HG02759 (cell line): ENCODE measurements at regions not wholly inside any gene's neighbourhood (a gene's known extent, or its start where the extent isn't known, plus 50 kb on each side); places are given as distances from the start of the nearest gene placed in this dataset.

Experiments
- ATAC-seq: cut with Tn5 transposase; IDR thresholded peaks from one replicate; pipeline ENCODE4 v1.9.1; 2021; ENCODE audit warnings: mild to moderate bottlenecking, moderate library complexity; ENCODE audit not compliant: unreplicated experiment

DNA sequence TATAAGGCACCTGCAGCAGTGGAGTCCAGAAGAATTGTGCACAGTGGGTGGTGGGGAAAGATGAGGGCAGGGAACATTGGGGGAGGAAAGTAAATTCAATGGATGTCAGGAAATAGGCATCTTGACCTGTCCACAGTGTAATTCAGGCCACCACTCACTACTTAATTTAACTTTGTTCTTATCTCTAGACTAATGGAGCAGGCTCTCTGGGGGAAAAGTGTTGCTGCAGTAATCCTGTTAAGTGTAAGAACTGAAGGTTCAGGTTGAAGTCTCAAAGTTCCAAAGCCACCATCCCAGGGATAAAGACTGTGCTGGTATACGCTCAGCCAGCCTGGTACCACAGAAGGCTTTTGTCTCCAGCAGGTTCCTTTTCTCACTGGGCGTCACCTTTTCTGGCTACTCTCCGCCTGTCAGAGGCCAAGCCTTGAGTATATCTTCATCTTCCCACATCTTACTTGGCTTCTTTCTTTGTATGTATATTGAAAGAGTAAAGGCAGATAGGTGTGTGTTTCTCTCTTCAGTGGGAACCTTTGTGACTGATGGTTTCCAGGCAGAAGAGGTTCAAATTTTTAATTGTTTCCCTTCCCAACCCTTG, 150.9 kb upstream of the DMRT1 start:
- no peak for ATAC-seq

DNA sequence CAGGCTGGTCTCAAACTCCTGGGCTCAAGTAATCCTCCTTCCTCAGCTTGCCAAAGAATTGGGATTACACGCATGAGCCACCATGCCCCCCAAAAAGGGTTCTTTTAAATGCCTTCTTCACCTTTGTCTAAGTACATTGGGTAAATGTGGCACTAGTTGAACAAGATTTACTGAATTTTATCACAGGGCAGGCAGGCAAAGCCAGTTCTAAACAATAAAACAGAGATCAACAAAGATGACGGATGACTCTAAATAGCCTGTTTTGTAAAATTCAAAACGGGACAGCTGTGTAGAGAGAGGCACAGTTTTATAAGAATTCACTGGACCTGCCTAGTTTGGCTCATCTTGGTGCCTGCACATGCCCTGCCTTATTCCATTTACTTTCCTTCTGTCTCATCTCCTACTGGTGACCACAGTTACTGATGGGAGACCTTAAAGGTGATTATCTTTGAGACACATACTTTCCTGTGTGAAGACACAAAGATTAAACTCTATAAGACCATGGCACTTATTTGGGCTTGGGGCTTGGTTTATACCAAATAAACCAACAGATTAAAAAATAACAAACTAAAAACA, 149.6 kb upstream of the DMRT1 start:
- ATAC-seq = no peak

DNA sequence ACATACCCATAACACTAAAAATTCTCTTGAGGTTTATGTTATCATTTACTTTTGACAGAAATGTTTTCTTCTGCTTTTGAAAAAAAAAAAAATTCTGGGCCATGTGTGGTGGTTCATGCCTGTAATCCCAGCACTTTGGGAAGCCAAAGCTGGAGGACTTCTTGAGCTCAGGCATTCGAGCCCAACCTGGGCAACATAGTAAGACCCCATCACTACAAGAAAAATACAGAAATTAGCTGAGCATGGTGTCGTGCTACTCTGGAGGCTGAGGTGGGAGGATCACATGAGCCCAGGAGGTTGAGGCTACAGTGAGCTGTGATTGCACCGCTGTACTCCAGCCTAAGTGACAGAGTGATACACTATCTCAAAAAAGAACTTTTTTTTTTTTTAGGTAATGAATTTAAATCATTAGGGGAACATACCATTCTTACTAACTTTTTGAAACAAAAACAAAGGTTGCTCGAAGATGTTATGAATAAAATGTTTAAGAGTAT, 148.8 kb upstream of the DMRT1 start:
- ATAC-seq = no peak

DNA sequence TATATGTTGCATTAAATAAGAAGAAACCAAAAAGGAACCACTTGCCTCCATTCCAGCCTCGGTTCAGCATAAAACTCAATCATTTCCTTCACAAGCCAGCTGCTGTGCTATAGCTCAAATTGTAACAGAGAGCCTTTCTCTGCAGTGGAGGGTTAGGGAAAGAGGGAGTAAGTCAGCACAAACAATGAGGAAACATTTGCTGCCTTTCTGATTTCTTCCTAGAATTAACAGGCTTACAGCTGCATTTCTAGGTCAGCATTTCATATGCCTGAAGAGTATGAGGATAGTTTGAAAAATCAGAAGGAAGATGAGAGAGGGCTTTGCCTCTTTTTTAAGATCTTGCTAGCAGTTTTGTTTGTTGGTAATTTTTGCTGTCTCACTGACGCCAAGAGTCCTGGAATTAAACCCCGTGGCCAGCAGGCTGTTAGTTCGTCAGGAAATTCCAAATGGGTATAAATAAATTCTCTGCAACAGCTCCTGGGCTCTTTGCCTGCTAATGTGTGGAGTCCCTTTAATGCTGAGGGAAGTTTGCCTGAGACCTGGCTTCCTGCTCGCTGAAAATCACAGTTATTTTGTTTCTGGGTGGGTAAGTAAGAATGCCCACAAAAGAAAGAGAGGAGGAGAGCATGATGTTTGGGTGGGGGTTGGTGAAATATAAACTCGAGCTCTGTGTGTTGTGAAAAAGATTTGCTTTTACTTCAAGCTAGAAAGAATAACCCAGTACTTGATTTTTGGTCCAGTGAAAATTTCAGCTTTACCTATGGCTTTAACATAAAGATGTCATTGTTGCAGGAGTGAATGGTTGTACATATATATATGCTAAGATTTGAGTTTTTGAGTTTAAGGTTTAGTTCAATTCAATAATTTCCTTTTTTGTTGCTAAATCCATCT, 148.1 kb upstream of the DMRT1 start:
- ATAC-seq = no peak

DNA sequence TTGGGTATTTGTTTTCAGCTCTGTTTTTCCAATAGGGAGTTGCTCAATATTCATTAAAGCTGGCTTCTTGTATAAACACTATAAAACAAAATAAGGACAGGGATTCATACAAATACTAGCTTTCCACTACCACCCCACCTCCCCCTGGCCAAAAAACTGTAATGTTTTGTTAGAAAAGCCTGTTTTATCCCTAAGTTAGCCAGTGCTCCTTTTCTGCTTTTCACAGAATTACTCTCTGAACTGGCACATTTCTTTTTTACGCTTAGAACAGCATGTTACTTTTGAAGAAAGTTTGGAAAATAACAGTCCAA, 147.4 kb upstream of the DMRT1 start:
- ATAC-seq = no peak

DNA sequence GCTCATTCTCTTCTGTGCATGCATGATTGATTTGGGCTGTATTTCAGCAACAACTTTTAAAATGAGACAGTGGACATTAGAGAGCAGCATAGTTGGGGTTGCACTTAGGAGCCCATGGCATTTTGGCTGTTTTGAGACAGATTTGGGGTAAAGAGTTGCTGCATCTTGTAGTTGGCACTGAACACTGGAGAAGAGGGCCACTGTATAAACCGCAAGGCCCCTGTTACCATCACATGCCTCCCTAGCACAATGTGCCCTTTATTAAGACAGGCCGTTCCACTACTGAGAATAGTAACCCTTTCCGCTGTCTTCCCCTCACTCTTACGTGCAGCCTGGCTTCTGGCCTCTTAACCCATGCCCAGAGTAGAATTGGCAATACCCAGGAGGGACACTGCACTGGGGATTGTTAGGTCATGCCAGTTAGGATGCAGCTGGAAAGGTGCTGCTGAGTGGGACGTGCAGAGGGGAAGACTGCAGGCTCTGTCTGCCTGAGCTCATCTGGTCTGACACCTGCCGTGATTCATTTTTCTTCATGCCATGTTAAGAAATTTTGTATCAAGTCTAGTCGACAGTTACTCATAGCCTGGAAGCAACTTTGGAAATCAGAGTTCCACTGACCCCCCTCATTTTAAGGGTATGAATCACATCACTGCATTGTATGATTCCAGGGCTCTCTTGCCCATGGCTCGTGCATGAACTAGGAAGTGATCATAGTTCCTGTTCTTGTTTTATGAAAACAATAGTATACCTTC, 146.9 kb upstream of the DMRT1 start:
- ATAC-seq = no peak

DNA sequence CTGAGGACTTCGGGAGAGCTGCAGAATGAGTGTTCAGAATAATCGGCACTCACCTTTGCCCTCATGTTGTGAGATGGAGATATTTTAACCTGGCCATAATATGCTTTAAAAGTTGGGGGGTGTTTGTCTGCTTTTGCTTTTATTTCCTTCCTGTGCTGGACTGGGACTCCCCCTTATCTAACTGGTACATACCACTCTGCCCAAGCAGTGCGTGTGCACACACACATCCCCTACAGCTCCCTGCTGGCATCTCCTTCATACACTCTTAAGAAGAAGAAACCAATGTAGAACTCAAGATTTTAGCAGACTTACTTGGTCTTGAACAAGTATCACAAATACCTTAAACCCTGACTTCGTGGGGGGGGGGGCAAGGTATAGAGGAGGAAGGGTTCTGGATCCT, 146.2 kb upstream of the DMRT1 start:
- ATAC-seq = no peak

DNA sequence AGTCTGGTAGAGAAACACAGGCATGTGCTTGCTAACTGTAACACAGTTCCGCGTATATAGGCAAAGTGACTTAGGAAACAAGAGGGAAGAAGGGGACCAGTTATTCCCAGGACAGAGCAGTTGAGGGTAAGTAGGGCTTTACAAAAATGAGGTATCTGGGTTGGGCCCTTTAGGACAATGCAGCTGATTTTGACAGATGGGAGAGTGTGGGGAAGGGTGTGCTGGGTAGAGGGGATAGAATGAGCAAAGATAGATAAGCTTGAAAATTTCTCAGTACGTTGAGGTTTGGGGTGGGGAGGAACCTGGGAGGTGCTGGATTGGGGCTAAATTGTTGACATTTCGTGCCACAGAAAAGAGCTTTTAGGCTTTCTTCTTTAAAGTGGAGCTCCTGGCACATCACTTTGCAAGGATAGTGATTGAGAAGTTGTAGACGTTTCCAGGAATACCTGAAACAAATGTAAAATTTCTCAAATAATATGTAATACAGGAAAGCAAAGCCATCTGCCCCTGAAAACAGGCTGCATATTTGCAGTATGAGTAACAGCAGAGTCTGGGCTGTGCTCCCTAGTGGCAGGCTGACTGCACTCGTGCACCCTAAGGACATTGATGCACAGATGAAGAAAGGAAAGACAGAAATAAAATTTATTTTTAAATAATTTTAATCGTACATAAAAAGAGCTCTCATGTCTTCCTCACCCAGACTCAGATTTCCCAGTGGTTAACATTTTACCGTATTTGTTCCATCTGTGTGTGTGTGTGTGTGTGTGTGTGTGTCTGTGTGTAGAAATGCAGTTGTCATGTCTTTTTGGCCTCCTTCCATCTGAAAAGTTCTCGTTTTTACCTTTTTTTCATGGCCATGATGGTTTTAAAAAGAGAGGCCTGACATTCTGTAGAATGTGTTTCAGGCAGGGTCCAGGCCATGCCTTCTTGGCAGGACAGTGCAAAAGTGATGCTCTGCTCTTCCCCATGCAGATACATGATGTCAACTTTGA, 144.9 kb upstream of the DMRT1 start:
- ATAC-seq = no peak

DNA sequence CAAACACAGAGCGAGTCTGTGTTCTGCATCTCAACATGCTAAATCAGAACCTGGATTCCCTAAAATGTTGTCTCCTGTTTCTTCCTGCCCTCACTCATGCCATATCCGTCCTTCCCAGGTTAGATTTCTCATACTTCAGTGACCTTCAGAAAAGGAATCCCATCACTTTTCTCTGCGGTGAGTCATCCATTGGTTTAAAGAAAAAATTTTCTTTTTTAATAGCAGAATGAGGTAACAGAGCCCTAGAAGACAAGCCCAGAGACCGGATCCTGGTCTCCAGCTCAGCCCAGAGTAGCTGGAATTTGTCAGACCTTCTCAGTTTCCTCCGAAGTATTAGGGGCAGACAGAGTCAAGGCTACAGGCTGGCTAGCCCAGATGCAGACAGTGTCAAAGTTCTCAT, 143.2 kb upstream of the DMRT1 start:
- ATAC-seq = no peak

DNA sequence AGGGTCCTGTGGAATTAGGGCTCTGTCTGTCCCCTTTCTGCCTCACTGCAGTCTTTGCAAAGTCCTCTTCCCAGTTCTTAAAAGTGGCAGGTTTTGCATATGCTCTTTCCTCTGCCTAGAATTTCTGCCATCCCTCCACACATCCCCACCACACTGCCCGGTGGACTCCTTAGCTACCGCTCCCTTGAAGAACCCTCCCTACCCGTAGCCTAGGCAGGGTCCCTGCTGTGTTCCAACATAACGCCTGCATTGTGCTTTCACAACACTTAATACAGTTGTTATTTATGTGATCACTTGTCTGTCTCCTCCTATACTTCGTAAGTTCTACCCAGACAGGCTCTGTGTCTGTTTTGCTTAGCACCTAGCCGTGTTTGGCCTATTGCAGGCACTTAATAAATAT, 142.5 kb upstream of the DMRT1 start:
- no peak for ATAC-seq

DNA sequence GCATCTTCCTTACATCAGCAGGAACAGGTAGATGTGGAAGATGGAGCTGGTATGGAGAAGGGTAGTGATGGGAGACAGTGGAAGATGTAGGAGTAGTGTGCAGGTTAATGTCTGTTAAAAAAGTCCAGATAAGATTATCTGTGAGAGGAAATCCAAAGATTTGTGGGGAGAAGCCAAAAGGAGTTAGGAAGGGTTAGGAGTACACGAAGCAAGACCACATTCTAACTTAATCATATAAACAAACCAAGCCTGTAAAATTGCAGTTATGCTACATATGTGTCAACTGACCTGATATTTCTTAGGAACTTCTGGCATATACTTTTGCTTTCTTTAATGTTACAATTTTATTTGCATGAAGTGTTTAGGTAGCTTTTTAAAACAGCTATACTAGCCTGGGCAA, 142.1 kb upstream of the DMRT1 start:
- ATAC-seq = no peak

DNA sequence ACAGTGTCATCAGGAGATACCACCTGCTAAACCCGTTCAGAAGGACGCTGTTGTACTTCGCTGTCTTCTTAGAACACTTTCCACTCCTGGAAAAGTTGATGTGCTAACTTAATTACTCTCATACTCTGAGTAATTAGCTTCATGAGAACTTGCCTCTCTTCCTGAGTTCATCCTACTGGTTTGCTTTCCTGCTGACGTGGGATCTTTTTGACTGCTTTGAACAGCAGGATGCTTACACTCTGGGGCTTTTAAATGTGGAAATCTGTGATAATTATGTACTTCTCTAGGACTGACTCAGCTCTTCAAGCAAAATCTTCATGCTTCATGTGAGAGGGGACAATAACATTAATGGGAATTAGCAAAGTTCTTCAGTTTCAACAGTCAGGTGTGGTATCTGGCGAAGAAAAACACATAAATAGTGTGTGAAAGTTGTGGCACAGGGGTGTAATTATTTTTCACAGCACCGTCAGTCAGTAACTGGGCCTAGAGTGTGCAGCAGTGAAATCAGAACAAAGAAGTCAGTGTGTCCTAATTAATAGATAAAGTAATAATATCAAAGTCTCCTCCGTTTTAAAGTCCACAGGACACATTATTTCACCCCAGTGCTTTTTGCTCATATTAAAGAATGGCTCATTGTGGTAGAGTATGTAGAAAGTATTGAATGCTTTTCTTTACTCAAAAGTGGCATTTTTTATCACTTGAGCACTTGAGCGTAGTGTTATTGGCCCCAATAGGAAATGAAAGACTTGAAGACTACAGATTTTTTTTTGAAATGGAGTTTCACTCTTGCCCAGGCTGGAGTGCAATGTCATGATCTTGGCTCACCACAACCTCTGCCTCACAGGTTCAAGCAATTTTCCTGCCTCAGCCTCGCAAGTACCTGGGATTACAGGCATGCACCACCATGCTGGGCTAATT, 140.9 kb upstream of the DMRT1 start:
- no peak for ATAC-seq

DNA sequence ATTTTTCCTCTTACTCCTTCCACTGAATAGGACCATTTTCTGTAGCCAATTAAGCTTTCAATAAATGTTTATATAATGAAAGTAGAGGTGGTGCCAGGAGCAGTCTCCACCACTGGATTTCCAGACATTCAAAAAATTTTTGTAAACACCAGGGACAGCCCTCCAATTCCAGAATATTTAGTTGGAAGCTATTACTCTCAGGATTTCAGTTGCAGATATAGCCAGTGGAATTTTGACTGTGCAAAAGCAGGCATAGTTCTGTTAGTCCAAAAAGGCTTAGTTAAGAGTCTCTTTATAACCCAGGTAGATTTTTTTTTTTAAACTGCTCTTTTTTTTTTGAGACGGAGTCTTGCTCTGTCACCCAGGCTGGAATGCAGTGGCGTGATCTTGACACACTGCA, 138.1 kb upstream of the DMRT1 start:
- ATAC-seq = no peak

DNA sequence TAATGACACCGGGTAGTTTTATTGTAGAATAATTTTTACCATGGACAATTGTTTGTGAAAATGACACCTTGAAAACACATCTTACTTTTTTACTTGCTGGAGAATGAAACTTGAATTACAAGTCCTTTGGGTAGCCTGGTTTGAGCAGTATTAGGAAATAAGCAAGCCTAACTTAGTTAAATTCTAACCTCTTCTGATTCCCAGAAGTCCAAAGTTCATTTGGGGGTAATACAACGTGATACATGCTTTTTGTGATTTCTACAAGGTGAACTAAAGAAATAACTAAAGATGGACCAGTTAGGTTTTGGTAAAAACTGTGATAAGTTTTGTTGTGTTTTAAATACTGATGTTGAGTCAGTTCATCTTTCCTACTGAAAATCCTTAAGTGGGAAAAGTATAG, 135.4 kb upstream of the DMRT1 start:
- ATAC-seq = no peak

DNA sequence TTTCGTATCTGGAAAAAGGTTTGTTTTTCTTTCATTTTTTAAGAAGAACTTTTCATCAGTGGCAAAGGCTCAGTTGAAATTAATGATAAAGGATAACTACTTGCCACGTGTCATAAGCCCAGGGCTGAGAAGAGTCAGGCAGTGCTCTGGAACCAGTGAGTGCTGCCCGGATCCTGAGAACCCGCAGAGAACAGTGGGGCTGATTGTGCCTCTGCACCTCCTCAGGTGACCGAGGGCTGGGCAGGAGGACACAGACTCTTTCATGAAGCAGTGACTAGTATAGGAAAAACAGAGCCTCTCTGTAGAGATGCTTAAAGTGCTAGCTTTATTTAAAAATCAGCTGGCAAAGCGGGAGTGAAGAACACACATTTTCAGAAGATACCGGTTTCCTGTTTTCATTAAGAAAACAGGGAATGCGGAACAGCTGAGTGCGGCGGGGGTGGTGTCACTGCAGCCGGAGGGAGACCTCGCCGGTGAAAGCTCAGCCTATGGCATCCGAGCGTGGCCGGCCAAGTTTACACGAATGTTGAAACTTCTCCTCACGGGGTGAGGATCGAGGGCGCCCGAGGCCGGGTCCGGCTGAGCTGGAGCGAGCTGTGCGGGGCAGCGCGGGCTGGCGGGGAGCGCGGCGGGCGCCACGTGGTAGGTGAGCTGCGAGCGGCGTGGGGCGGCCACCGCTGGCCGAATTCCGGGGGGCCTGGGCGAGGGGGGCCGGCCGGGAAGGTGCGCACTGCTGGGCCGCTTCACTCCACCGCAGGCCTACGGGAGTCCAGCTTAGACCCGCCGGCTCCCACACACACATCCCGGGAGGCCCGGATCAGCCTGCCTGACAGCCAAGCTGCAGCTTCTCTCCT, 134.7 kb upstream of the DMRT1 start:
- no peak for ATAC-seq

DNA sequence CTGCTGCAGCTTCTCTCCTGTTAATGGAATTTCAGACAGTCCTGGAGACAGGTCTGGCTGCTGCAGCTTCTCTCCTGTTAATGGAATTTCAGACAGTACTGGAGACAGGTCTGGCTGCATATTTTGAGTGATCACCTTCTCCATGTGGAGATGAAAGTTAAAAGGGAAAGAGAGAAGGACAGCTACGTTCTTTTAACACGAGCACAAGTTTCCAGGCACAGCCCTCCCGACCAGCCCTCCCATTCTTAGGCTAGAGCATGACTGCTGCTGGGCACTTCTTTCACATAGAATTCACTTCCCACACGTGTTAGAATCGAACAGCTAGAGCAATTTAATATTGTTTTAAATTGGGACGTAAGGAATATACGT, 133.3 kb upstream of the DMRT1 start:
- ATAC-seq = no peak

DNA sequence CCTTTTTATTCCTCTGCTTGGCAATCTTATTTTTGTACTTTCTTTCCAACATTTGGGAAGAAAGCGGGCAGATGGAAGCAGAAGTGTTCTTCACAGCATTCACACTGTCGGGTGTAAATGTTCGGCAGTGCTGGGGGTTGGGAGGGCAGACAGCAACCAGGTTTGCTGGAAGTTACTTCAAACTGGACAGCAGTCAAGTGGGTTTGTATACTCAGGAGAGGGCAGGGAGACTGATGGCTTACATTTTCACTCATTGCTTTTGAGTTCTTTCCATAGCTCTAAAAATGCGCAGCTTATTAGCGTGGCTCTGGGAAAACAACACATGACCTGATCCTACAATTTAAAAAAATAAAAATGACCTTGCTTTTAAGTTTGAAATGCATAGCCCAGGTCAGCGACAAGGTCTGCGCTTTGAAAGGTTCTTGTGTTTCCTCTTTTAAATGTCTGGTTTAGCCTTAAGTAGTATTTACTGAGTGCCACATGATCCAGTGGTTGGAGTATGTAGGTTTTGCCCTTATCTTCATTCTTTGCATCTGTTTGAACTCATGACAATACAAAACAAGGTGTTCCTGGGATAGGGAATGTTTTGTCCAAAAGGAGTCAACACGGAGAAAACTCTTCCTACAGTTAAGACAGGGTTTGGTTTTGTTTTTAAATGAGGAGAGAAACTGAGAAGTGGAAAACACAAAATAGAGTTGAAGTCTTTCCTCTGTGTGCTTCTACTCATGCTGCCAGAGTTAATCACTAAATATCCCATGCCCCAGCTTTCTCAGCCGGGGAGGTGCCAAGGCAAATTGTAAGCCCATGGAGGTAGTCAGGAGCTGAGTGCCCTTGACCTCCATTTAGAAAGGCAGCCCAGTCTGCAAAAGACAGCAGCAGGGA, 132.7 kb upstream of the DMRT1 start:
- no peak for ATAC-seq
